ENCODE measurements at regions not wholly inside any gene's neighbourhood (a gene's known extent, or its start where the extent isn't known, plus 50 kb on each side); places are given as distances from the start of the nearest gene placed in this dataset.
A peak's percentile ranks its signal among the peaks of the same experiment; 100 is the strongest.

DNA sequence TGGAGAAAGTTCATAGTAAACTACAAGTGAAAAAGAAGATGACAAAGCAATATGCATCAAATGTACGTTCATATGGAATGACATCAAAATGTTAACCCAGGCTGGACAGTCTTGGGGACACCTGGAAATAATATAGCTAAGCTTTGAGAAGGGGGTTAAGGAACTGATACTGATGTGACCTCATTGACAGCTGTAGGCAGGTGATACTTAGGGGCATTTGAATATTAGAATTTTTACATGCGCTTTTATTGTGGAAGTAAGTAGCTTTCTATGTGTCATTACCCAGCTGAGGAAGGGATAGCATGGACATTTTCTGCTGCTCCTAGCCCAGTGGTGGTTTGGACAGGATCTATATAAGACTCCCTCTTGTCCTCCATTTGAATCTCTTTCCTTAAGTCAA is 299.7 kb downstream of the CWC27 start:
- no peaks in the 10 kb centered on the region for H4K20me1 ChIP-seq (ENCODE audit: insufficient read depth, low read length)
- no peak overlapping the region for H3K27ac ChIP-seq (ENCODE audit: low read depth, low read length)
- DNase-seq (ENCODE audit: insufficient read length, low spot score, missing footprints) = no peak
- no peak overlapping the region for H3K4me3 ChIP-seq (ENCODE audit: insufficient read depth, low read length)
- H3K4me1 ChIP-seq (ENCODE audit: insufficient read depth, low read length) = peaks cover 17% of the 10 kb centered on the region
- H3K4me2 ChIP-seq (ENCODE audit: insufficient read depth, low read length) = no peak overlapping the region
- no peaks in the 10 kb centered on the region for H3K36me3 ChIP-seq (ENCODE audit: insufficient read depth, low read length)
- no peaks in the 10 kb centered on the region for H3K9me3 ChIP-seq (ENCODE audit: low read depth, low read length)
- H3K79me2 ChIP-seq (ENCODE audit: insufficient read depth, low read length) = no peaks in the 10 kb centered on the region
- H3K27me3 ChIP-seq (ENCODE audit: insufficient read depth, low read length) = no peaks in the 10 kb centered on the region
- TF ChIP-seq, protein P1, sequence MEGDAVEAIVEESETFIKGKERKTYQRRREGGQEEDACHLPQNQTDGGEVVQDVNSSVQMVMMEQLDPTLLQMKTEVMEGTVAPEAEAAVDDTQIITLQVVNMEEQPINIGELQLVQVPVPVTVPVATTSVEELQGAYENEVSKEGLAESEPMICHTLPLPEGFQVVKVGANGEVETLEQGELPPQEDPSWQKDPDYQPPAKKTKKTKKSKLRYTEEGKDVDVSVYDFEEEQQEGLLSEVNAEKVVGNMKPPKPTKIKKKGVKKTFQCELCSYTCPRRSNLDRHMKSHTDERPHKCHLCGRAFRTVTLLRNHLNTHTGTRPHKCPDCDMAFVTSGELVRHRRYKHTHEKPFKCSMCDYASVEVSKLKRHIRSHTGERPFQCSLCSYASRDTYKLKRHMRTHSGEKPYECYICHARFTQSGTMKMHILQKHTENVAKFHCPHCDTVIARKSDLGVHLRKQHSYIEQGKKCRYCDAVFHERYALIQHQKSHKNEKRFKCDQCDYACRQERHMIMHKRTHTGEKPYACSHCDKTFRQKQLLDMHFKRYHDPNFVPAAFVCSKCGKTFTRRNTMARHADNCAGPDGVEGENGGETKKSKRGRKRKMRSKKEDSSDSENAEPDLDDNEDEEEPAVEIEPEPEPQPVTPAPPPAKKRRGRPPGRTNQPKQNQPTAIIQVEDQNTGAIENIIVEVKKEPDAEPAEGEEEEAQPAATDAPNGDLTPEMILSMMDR (IDR thresholded peaks at IDR 0.05; ENCODE audit: extremely low read depth, low read depth, low read length) = no peak
- no peak overlapping the region for H2AFZ ChIP-seq (ENCODE audit: low read length)

DNA sequence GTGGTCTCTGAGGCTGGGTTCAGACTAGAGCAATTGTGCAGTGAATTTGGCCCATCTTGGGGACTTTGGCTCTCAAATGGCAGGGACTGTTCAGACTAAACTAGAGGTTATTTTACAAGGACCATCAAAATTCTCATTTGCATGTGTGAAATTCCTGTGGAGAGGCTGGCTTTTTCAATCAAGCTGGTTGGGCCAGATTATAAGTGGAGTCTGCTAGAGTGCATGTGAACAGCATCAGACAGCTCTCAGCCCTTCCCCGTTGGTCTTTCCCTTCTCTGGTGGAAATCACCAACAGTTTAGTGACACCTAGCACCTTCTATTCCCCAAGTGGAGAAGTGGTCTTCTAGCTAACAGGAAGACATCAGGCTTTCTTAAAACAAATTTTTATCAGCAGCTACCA is 301.3 kb downstream of the CWC27 start:
- no peaks in the 10 kb centered on the region for H3K27me3 ChIP-seq (ENCODE audit: insufficient read depth, low read length)
- no peaks in the 10 kb centered on the region for H4K20me1 ChIP-seq (ENCODE audit: insufficient read depth, low read length)
- no peak for DNase-seq (ENCODE audit: insufficient read length, low spot score, missing footprints)
- peaks cover 17% of the 10 kb centered on the region for H3K4me1 ChIP-seq (ENCODE audit: insufficient read depth, low read length)
- no peaks in the 10 kb centered on the region for H3K79me2 ChIP-seq (ENCODE audit: insufficient read depth, low read length)
- no peak overlapping the region for H3K4me2 ChIP-seq (ENCODE audit: insufficient read depth, low read length)
- H3K4me3 ChIP-seq (ENCODE audit: insufficient read depth, low read length) = no peak overlapping the region
- no peak overlapping the region for H3K27ac ChIP-seq (ENCODE audit: low read depth, low read length)
- H2AFZ ChIP-seq (ENCODE audit: low read length) = no peak overlapping the region
- TF ChIP-seq, protein P1 (IDR thresholded peaks at IDR 0.05; ENCODE audit: extremely low read depth, low read depth, low read length) = no peak
- H3K36me3 ChIP-seq (ENCODE audit: insufficient read depth, low read length) = no peaks in the 10 kb centered on the region
- H3K9me3 ChIP-seq (ENCODE audit: low read depth, low read length) = no peaks in the 10 kb centered on the region

DNA sequence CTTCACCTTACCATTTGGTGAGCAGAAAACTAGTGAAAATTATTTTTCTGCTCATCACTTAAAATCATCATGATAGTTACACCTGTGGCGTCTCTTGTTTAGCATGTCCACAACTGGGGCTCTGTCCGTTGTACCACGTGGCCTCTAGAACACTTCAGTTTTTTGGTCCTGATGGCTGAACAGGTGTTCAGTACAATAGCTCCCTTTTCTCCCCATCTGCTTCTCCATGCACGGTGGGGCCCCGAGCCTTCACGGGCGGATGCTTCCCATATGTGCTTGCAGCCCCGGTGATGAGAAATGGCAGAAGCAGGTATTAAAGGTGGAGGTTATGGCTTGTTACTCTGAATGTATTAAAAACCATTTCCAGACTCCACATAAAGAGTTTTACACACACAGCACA is 304.1 kb downstream of the CWC27 start:
- H3K79me2 ChIP-seq (ENCODE audit: insufficient read depth, low read length) = no peaks in the 10 kb centered on the region
- peak overlapping the region; percentile 37 for H3K4me2 ChIP-seq (ENCODE audit: insufficient read depth, low read length)
- H3K27ac ChIP-seq (ENCODE audit: low read depth, low read length) = peak overlapping the region; percentile 38
- H3K27me3 ChIP-seq (ENCODE audit: insufficient read depth, low read length) = no peaks in the 10 kb centered on the region
- TF ChIP-seq, protein P1 (IDR thresholded peaks at IDR 0.05; ENCODE audit: extremely low read depth, low read depth, low read length) = no peak
- no peak for DNase-seq (ENCODE audit: insufficient read length, low spot score, missing footprints)
- H3K4me3 ChIP-seq (ENCODE audit: insufficient read depth, low read length) = no peak overlapping the region
- no peaks in the 10 kb centered on the region for H4K20me1 ChIP-seq (ENCODE audit: insufficient read depth, low read length)
- H2AFZ ChIP-seq (ENCODE audit: low read length) = peak overlapping the region; percentile 68
- no peaks in the 10 kb centered on the region for H3K9me3 ChIP-seq (ENCODE audit: low read depth, low read length)
- H3K4me1 ChIP-seq (ENCODE audit: insufficient read depth, low read length) = peaks cover 17% of the 10 kb centered on the region
- H3K36me3 ChIP-seq (ENCODE audit: insufficient read depth, low read length) = no peaks in the 10 kb centered on the region

- no peaks in the 10 kb centered on the region for H3K9me3 ChIP-seq (ENCODE audit: low read depth, low read length)
- DNase-seq (ENCODE audit: insufficient read length, low spot score, missing footprints) = peak; percentile 44
- H3K4me2 ChIP-seq (ENCODE audit: insufficient read depth, low read length) = peak overlapping the region; percentile 37
- H3K79me2 ChIP-seq (ENCODE audit: insufficient read depth, low read length) = no peaks in the 10 kb centered on the region
- no peaks in the 10 kb centered on the region for H3K27me3 ChIP-seq (ENCODE audit: insufficient read depth, low read length)
- peak overlapping the region; percentile 68 for H2AFZ ChIP-seq (ENCODE audit: low read length)
- no peak overlapping the region for H3K4me3 ChIP-seq (ENCODE audit: insufficient read depth, low read length)
- no peaks in the 10 kb centered on the region for H3K36me3 ChIP-seq (ENCODE audit: insufficient read depth, low read length)
- TF ChIP-seq, protein P1 (IDR thresholded peaks at IDR 0.05; ENCODE audit: extremely low read depth, low read depth, low read length) = no peak
- no peaks in the 10 kb centered on the region for H4K20me1 ChIP-seq (ENCODE audit: insufficient read depth, low read length)
- peaks cover 17% of the 10 kb centered on the region for H3K4me1 ChIP-seq (ENCODE audit: insufficient read depth, low read length)
- peak overlapping the region; percentile 38 for H3K27ac ChIP-seq (ENCODE audit: low read depth, low read length)
Observed at GRCh38 chr5:65073250-65073661, 304.5 kb downstream of the CWC27 start.

Data from osteoblast (primary cell).